Mononuclear cell (primary cell): ENCODE measurements at regions not wholly inside any gene's neighbourhood (a gene's known extent, or its start where the extent isn't known, plus 50 kb on each side); places are given as distances from the start of the nearest gene placed in this dataset.

ENCODE experiments used
- H3K27me3 ChIP-seq: 2 replicates; pipeline ENCODE4 v1.6.0; 2011; ENCODE audit warnings: low read length, control low read depth; ENCODE audit not compliant: insufficient read depth
- H3K4me1 ChIP-seq: 2 replicates; pipeline ENCODE4 v1.5.1; 2011; ENCODE audit warnings: mild to moderate bottlenecking, low read length, control low read depth; ENCODE audit not compliant: insufficient read depth
- H3K4me3 ChIP-seq: 2 replicates; pipeline ENCODE4 v1.5.1; 2011; ENCODE audit warnings: mild to moderate bottlenecking, low read length, moderate library complexity
- H3K9me3 ChIP-seq: 2 replicates; pipeline ENCODE4 v1.5.1; 2011; ENCODE audit warnings: low read depth, mild to moderate bottlenecking, control low read depth, low read length

DNA sequence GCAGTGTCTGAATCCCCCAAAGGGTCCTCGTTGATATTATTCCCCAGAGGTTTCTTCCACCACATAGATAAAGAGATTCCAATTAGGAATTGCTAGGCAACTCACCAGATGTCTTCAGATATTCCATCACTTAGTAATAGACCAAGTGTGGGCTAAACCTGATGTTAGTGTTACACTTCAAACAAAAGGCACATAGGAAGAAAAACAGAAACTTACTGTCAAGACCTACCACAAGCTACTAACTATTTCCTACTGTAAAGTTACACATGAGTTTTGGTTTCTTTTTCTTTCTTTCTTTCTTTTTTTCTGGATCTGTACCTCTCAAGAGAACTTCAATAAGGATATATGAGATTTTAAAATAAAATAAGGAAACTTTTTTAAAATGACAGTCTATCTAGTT is 879.1 kb upstream of the NEGR1 start:
- Histone ChIP-seq H3K27me3 (no peaks in the 10 kb centered on the region), H3K4me3 (no peak overlapping the region), H3K4me1 (no peaks in the 10 kb centered on the region), H3K9me3 (no peaks in the 10 kb centered on the region)

DNA sequence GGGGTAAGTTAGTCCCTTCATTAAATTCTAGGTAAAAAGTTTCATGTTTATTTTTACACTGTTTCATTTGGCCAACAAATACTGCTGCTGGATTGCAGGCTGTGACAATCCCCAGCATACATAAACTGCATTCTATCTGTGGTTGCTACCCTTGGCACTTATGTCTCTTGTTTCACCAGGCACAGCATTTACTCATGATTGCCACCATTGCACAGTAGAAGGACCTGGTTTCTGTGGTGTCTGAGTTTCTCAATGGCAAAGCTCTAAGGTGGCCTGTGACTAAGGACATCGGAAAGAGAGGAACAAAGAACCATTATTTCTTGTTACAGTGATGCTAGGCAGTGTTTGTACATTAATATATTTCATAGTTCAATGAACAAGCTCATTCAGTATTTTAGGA is 878.4 kb upstream of the NEGR1 start:
- Histone ChIP-seq H3K4me3 (no peak overlapping the region), H3K9me3 (no peaks in the 10 kb centered on the region), H3K27me3 (no peaks in the 10 kb centered on the region), H3K4me1 (no peaks in the 10 kb centered on the region)

DNA sequence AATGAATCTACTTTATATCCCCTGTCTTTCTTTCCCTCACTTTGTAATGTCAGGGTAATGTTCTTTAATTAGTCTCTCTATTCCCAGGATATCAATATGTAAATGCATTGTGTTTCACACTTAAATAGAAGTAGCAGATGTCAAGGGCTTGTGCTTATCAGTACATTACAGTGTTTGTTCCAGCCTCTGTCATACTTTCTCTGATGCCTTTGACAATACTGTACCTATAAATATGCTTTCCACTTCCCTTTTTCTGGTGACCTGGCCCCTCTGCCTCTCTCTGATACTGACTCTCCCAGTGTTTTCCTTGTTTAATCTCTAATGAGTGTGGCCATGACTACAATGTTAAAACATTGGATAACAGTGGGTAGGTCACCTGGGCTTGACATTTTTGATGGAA is 862.0 kb upstream of the NEGR1 start:
- Histone ChIP-seq H3K4me3 (no peak overlapping the region), H3K27me3 (no peaks in the 10 kb centered on the region), H3K9me3 (no peaks in the 10 kb centered on the region), H3K4me1 (no peaks in the 10 kb centered on the region)

DNA sequence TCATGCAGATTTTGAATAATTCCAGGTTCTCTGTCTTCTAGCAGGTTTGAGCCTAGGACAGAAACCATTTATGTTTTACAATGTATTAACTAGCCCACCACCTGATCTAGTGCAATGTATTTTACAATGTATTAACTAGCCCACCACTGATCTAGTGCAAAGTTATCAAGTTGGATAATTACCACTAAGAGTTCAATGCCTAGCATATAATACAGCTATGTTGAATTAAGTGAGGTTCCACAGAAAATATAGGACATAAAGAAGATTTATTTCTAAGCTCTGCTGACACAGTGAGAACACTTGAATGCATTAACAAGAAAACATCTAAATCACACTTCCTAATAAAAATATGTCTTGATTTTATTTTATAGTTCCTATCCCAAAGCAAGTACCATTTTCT is 854.6 kb upstream of the NEGR1 start:
- no peak overlapping the region for H3K4me3 ChIP-seq
- H3K27me3 ChIP-seq: no peaks in the 10 kb centered on the region
- no peaks in the 10 kb centered on the region for H3K4me1 ChIP-seq
- peaks cover 5% of the 10 kb centered on the region for H3K9me3 ChIP-seq

DNA sequence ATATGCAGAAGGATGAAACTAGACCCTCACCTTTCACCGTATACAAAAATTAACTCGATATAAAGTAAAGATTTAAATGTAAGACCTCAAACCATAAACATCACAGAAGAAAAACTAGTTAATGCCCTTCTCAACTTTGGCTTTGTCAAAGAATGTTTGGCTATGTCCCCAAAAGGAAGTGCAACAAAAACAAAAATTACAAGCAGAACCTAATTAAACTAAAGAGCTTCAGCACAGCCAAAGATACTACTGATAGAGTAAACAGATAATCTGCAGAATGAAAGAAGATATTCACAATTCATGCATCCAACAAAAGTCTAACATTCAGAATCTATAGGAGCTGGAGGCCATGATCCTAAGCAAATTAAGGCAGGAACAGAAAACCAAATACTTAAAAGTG is 824.6 kb upstream of the NEGR1 start:
- Histone ChIP-seq H3K4me1 (no peaks in the 10 kb centered on the region), H3K4me3 (no peak overlapping the region)

DNA sequence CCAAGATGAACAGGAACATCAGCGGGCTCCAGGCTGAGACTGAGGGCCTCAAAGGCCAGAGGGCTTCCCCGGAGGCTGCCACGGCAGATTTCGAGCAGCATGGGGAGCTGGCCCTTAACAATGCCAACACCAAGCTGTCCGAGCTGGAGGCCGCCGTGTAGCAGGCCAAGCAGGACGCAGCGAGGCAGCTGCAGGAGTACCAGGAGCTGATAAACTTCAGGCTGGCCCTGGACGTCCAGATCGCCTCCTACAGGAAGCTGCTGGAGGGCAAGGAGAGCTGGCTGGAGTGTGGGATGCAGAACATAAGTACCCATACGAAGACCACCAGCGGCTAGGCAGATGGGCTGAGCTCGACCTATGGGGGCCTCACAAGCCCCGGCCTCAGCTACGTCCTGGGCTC is 823.4 kb upstream of the NEGR1 start:
- peaks cover 4% of the 10 kb centered on the region for H3K9me3 ChIP-seq
- H3K4me1 ChIP-seq: no peaks in the 10 kb centered on the region
- H3K27me3 ChIP-seq: no peaks in the 10 kb centered on the region
- no peak overlapping the region for H3K4me3 ChIP-seq

More for the DNA sequence above, 824.6 kb upstream of the NEGR1 start:
- Histone ChIP-seq H3K9me3 (peaks cover 4% of the 10 kb centered on the region), H3K27me3 (no peaks in the 10 kb centered on the region)

DNA sequence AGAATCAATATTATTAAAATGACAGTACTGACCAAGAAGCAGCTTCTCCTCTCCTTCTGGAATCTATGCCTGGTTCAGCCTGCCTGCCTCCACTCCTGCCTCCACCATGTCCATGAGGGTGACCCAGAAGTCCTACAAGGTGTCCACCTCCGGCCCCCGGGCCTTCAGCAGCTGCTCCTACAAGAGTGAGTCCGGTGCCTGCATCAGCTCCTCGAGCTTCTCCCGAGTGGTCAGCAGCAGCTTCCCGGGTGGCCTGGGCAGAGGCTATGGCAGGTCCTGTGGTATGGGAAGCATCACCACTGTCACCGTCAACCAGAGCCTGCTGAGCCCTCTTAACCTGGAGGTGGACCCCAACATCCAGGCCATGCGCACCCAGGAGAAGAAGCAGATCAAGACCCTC is 822.4 kb upstream of the NEGR1 start:
- H3K27me3 ChIP-seq: no peaks in the 10 kb centered on the region
- H3K4me1 ChIP-seq: no peaks in the 10 kb centered on the region
- peaks cover 4% of the 10 kb centered on the region for H3K9me3 ChIP-seq
- H3K4me3 ChIP-seq: no peak overlapping the region

DNA sequence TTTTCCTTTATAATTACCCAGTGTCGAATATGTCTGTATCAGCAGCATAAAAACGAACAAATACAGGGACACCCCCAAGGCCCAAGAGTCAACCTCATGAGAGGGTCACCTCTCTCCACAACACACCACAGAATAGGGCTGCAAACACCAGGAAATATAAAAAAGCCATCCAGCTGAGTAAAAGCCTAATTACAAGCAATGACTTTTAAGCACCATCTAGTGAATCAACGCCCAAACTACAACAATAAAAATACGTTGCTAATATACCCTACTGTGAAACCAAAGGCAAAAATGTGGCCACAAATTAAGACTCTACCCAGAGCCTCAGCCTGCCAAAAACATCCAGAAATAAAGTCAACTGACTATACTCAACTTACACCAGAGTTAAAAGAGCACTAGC is 817.9 kb upstream of the NEGR1 start:
- no peak overlapping the region for H3K4me3 ChIP-seq
- H3K27me3 ChIP-seq: no peaks in the 10 kb centered on the region
- peaks cover 6% of the 10 kb centered on the region for H3K9me3 ChIP-seq
- H3K4me1 ChIP-seq: no peaks in the 10 kb centered on the region

DNA sequence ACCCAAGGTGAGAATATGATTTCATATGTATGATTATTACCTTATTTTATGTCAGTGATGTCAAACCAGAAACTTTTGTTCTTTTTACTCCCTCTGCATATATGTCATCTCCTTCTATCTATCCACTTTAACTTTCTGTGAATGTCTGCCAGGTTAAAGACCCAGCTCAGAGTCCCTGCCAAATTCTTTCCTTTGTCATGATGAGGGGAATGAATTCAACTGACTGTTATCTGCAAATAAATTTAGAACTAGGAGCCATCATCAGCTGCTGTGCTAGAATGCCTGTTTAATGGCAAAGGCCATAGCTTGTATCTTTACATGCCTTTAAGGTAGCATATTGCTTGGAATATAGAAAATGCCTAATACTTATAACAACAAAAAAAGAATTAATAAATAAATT is 815.6 kb upstream of the NEGR1 start:
- Histone ChIP-seq H3K4me1 (no peaks in the 10 kb centered on the region), H3K4me3 (no peak overlapping the region), H3K27me3 (no peaks in the 10 kb centered on the region)

DNA sequence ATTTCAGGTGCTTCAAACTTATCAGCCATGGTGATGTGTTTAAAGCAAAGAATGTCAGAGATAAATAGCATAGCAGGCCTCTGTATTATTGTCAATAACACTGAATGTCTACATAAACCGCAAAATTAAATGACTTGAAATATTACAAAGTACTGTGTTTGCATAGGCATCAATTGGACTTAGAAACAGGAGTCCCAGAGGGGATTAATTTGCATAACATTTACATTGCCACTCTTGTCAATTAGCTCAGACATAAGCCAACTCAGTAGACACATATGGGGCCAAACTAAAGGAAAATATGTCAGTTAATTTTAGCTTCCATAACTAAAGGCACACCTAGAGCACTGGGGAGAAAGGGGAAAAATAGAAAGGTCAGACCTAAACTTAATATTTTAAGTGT is 814.5 kb upstream of the NEGR1 start:
- Histone ChIP-seq H3K4me1 (no peaks in the 10 kb centered on the region), H3K4me3 (no peak overlapping the region), H3K9me3 (peaks cover 6% of the 10 kb centered on the region), H3K27me3 (no peaks in the 10 kb centered on the region)

More for the DNA sequence above, 815.6 kb upstream of the NEGR1 start:
- H3K9me3 ChIP-seq: peaks cover 6% of the 10 kb centered on the region

DNA sequence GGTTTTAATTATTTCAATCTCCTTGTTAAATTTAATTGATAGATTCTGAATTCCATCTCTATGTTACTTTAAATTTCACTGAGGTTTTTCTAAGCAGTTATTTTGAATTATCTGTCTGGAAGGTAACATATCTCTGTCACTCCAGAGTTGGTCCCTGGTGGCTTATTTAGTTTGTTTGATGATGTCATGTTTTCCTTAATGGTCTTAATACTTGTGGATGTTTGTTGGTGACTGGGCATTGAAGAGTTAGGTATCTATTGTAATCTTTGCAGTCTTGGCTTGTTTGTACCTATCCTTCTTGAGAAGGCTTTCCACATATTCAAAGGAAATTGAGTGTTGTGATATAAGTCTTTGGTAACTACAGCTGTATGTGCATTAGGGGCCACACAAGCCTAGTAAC is 810.0 kb upstream of the NEGR1 start:
- no peaks in the 10 kb centered on the region for H3K4me1 ChIP-seq
- no peaks in the 10 kb centered on the region for H3K27me3 ChIP-seq
- H3K9me3 ChIP-seq: peaks cover 6% of the 10 kb centered on the region
- H3K4me3 ChIP-seq: no peak overlapping the region

DNA sequence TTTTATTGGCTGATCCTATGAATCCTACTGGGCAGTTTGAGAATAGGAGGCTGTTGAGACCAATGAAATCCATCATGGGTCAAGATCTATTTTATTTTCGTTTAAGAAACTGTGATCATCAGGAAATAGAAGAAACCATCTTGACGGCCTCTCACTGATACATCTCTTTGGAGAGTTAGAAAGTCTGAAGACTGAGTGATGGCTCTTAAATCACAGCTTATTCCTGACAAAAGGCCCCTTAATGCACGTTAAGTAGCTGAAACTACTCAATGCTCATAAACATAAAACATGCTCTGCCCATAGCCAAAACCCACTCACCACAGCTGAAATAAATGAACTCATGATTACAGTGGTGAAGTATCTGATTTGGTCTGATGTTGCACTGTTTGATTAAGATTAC is 784.5 kb upstream of the NEGR1 start:
- Histone ChIP-seq H3K9me3 (no peaks in the 10 kb centered on the region), H3K27me3 (no peaks in the 10 kb centered on the region), H3K4me1 (no peaks in the 10 kb centered on the region), H3K4me3 (no peak overlapping the region)

DNA sequence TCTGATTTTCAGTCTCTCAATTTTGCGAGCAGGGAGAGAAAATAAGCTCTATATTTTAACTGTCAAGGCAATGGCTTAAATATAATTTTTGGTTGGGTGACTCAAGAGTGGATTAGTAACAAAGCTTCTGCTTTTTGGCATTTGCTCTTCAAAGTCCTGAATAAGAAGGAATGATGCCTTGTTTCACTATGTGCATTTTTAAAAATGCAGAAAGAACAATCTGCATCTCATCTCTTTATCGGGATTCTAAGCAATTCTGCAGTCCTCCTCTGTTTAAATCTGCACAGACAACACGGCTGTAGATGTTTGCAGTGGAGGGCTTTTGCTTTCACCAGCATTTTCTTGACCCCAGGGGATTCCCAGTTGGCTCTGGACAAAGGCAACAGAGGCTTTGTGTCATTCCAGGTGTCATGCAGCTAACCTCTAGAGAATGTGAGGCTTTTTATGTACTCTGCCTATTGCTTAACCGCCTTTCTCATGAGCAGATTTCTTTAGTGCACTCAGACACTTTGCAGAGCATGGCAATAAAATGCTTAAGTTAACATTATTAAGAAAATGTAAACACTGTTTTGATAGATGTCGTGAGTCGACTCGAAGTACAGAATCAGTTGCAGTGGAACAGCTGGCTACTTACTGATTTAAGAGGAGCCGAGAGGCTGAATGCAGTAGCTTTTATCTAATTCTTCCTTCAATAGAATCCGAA is 783.2 kb upstream of the NEGR1 start:
- Histone ChIP-seq H3K4me1 (no peaks in the 10 kb centered on the region), H3K4me3 (no peak overlapping the region), H3K27me3 (no peaks in the 10 kb centered on the region), H3K9me3 (no peaks in the 10 kb centered on the region)

DNA sequence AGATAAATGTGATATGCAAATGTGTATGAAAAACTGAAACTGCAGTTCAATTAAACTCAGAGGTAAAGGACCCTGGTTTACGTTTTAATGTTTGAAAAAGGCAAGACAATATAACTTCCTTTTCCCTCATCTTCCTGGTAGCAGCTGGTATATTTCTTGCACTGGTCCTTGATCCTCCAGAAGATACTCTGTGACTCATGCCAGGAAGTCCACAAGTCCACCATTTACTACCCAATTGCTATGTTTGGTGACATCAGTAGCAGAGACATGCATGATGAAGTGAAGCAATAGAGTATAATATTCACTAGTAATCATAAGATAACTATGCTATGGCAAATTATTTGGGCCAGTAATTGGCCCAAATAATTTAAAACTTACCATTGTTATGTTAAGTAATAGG is 774.5 kb upstream of the NEGR1 start:
- Histone ChIP-seq H3K27me3 (no peaks in the 10 kb centered on the region), H3K4me1 (no peaks in the 10 kb centered on the region), H3K4me3 (no peak overlapping the region), H3K9me3 (no peaks in the 10 kb centered on the region)

DNA sequence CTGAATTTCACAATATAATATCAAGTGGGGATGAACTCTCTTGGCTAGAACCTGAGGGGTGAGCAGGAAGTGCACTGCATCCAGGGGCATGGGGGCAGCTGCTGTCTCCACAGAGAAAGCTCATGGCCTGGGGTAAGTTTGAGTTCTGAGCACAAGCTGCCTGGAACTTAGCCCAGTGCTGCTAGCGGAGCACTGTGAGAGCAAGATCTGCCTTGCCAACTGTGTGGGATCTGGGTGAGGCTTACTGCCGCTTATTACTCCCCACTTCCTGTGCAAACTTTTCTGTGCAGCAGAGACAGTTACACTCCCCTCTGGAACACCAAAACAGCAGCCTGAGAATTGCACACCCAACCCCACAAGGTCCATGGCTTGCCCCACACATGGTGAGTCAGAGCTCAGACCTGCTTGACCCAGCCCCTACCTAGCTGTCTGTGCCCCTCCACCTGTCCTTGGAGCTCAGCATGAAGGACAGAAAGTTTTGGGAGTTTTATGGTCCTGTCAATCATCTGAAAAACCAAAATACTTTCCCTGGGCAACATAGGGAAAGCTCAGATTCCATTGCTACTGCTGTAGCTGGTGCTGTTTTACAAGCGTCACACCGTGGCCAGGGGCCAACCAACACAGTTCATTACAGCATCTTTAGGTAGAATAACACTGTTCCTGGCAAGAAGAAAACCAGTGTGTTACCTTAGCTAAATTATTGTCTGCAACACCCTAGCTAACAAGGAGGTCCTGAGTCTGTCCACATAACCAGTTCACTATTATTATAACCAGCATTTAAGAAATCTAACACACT is 762.1 kb upstream of the NEGR1 start:
- H3K9me3 ChIP-seq: no peaks in the 10 kb centered on the region
- no peak overlapping the region for H3K4me3 ChIP-seq
- H3K4me1 ChIP-seq: no peaks in the 10 kb centered on the region
- H3K27me3 ChIP-seq: no peaks in the 10 kb centered on the region

DNA sequence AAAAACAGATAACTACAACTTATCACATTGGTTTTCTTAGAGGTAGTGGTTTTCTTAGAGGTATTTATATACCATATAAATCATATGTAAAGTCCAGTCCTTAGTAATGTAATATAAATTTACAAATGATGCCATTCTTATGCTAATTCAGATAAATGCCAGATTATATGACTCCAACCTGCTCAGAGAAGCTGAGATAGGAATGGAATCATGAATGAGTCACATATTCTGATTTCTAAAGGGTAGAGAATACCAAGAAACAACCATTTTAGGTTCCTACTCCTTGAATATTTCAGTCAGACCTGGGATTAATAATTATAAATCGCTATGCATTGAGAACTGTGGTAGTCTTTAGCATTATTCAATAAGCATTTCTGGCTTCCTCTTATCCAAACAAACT is 760.1 kb upstream of the NEGR1 start:
- H3K4me1 ChIP-seq: no peaks in the 10 kb centered on the region
- H3K9me3 ChIP-seq: no peaks in the 10 kb centered on the region
- H3K4me3 ChIP-seq: no peak overlapping the region
- H3K27me3 ChIP-seq: no peaks in the 10 kb centered on the region
